Neural progenitor cell (in vitro differentiated cells): ENCODE measurements at regions not wholly inside any gene's neighbourhood (a gene's known extent, or its start where the extent isn't known, plus 50 kb on each side); places are given as distances from the start of the nearest gene placed in this dataset.

Experiments
- EZH2 ChIP-seq: fragments of 200-600 bp; sonication (generic); IDR thresholded peaks from 2 replicates; pipeline ENCODE4 v1.6.1; 2017; ENCODE audit warnings: antibody characterized with exemption, mild to moderate bottlenecking, moderate library complexity
- EZH2phosphoT487 ChIP-seq: fragments of 200-600 bp; sonication (generic); IDR thresholded peaks from 2 replicates; pipeline ENCODE4 v1.6.1; 2017; ENCODE audit warnings: antibody characterized with exemption
- TF ChIP-seq, protein P1 (sequence below): fragments of 200-600 bp; sonication (generic); IDR thresholded peaks from 2 replicates; pipeline ENCODE4 v1.5.1; 2017; ENCODE audit warnings: antibody characterized with exemption, mild to moderate bottlenecking

- TF ChIP-seq, protein P1, sequence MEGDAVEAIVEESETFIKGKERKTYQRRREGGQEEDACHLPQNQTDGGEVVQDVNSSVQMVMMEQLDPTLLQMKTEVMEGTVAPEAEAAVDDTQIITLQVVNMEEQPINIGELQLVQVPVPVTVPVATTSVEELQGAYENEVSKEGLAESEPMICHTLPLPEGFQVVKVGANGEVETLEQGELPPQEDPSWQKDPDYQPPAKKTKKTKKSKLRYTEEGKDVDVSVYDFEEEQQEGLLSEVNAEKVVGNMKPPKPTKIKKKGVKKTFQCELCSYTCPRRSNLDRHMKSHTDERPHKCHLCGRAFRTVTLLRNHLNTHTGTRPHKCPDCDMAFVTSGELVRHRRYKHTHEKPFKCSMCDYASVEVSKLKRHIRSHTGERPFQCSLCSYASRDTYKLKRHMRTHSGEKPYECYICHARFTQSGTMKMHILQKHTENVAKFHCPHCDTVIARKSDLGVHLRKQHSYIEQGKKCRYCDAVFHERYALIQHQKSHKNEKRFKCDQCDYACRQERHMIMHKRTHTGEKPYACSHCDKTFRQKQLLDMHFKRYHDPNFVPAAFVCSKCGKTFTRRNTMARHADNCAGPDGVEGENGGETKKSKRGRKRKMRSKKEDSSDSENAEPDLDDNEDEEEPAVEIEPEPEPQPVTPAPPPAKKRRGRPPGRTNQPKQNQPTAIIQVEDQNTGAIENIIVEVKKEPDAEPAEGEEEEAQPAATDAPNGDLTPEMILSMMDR, result no peak
- TF ChIP-seq EZH2phosphoT487 (no peak), EZH2 (no peak)
Measured at GRCh38 chr3:181292984-181293383, 303.4 kb upstream of the DNAJC19 start.
